Fibroblast of lung (primary cell): ENCODE measurements at regions not wholly inside any gene's neighbourhood (a gene's known extent, or its start where the extent isn't known, plus 50 kb on each side); places are given as distances from the start of the nearest gene placed in this dataset.

ENCODE experiments used
- DNase-seq, 2 donors: peaks; one replicate each; pipeline versions ENCODE4 v3.0.0 to v3.0.0-alpha.2; 2010; ENCODE audit warnings: low read depth in 2 of 2
- H2AFZ ChIP-seq: 2 replicates; pipeline ENCODE4 v1.5.1; 2012; ENCODE audit warnings: low read length, control low read depth, inconsistent platforms
- H3K27ac ChIP-seq: 2 replicates; pipeline ENCODE4 v1.5.1; 2011; ENCODE audit warnings: low read length, control low read depth; ENCODE audit not compliant: insufficient read depth
- H3K27me3 ChIP-seq: 2 replicates; pipeline ENCODE4 v1.5.1; 2011; ENCODE audit warnings: mild to moderate bottlenecking, low read length; ENCODE audit not compliant: control insufficient read depth, insufficient read depth
- H3K36me3 ChIP-seq: 2 replicates; pipeline ENCODE4 v1.5.1; 2011; ENCODE audit warnings: low read length; ENCODE audit not compliant: control insufficient read depth, insufficient read depth
- H3K4me1 ChIP-seq: 2 replicates; pipeline ENCODE4 v1.5.1; 2011; ENCODE audit warnings: low read length; ENCODE audit not compliant: control insufficient read depth, insufficient read depth; ENCODE audit errors: extremely low read depth
- H3K4me2 ChIP-seq: 2 replicates; pipeline ENCODE4 v1.5.1; 2011; ENCODE audit warnings: low read length, control low read depth; ENCODE audit not compliant: insufficient read depth; ENCODE audit errors: extremely low read depth
- H3K4me3 ChIP-seq, 4 experiments: fragments of 200-600 bp in 1 of 4; sonication (generic) in 1 of 4; replicated peaks in 1 of 4; 2 replicates each; pipeline ENCODE4 v1.5.1; 2011 to 2016; ENCODE audit warnings: low read length in 4 of 4, low read depth in 3 of 4, mild to moderate bottlenecking in 3 of 4, control low read depth in 2 of 4, inconsistent platforms in 1 of 4, mixed read lengths in 1 of 4; ENCODE audit not compliant: insufficient read depth in 1 of 4; ENCODE audit errors: control extremely low read depth in 1 of 4
- H3K79me2 ChIP-seq: 2 replicates; pipeline ENCODE4 v1.5.1; 2012; ENCODE audit warnings: mild to moderate bottlenecking, low read length, inconsistent platforms; ENCODE audit not compliant: control insufficient read depth, insufficient read depth
- H3K9ac ChIP-seq: 2 replicates; pipeline ENCODE4 v1.5.1; 2011; ENCODE audit warnings: mild to moderate bottlenecking, low read length, control low read depth; ENCODE audit not compliant: insufficient read depth
- H3K9me3 ChIP-seq: 2 replicates; pipeline ENCODE4 v1.5.1; 2012; ENCODE audit warnings: low read depth, low read length; ENCODE audit not compliant: control insufficient read depth, insufficient read depth
- H4K20me1 ChIP-seq: 2 replicates; pipeline ENCODE4 v1.5.1; 2011; ENCODE audit warnings: low read length; ENCODE audit not compliant: control insufficient read depth, insufficient read depth; ENCODE audit errors: extremely low read depth
- CTCF ChIP-seq, 2 donors: IDR thresholded peaks in 1 of 2; conservative IDR thresholded peaks in 1 of 2; 1 replicate in 1 of 2; 2 replicates in 1 of 2; pipeline ENCODE4 v1.5.1; 2011 to 2012; ENCODE audit warnings: low read length in 2 of 2, control low read depth in 1 of 2, inconsistent platforms in 1 of 2, low read depth in 1 of 2, mild to moderate bottlenecking in 1 of 2
- EZH2 ChIP-seq: IDR thresholded peaks from 2 replicates; pipeline ENCODE4 v1.5.1; 2012; ENCODE audit warnings: low read length, control low read depth, mild to moderate bottlenecking; ENCODE audit errors: missing control alignments

DNA sequence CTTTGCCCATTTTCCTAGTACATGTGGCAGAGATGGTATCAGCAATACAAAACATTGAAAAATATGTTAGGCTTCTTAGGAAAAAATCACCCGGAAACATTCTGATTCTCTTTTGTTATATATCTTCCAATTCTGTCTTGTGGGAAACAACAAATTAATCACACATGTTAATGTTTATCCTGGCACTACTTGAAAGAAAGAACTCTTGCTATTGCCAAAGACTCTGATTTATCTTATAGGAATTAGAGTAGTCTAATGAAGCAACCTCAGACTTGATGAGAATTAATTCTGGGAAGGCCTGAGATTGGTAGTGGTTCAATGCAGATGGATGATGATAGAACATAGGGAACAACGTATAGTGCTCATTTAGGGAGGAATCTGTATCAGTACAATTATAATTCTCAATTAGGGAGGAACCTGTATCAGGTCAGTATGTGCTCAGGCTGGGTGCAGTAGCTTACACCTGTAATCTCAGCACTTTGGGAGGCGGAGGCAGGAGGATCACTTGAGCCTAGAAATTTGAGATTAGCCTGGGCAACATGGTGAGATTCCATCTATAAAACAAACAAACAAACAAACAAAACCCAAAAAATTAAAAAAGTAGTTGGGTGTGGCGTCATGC is 50.7 kb downstream of the TAS2R16 start:
- no peaks in the 10 kb centered on the region for H3K79me2 ChIP-seq
- no peaks in the 10 kb centered on the region for H3K9me3 ChIP-seq
- H3K4me2 ChIP-seq = no peak overlapping the region
- H3K36me3 ChIP-seq = no peaks in the 10 kb centered on the region
- H4K20me1 ChIP-seq = no peaks in the 10 kb centered on the region
- no peak overlapping the region for H3K4me3 ChIP-seq
- TF ChIP-seq CTCF (conservative IDR thresholded peaks at IDR 0.05 in 1 of 2, IDR thresholded peaks at IDR 0.05 in 1 of 2; ENCODE audit: low read depth in 1 of 2, low read length in 2 of 2) (no peak), EZH2 (no peak)
- H3K27ac ChIP-seq = no peak overlapping the region
- no peak overlapping the region for H2AFZ ChIP-seq
- peak in 1 of 2 donors; percentile 63 for DNase-seq
- no peak overlapping the region for H3K9ac ChIP-seq
- H3K4me1 ChIP-seq = no peaks in the 10 kb centered on the region
- H3K27me3 ChIP-seq = no peaks in the 10 kb centered on the region

DNA sequence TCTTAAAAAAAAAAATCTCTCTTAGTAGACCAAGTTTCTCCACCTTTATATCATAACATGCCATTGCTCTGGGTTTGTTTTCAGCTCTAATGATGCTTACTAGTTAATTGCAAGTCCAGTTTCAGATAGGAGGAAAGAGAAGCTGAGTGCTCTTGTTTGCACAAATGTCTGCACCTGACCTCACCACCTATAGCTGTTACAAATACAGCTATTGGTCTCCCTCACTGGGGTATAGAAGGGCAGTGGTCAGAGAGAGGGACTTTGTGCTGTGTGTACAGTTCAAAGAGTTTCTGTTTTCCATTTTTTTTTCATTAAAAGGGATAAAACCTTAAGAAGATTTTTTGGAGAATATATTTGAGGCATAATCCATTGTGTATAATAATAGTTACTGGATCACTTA is 52.7 kb downstream of the TAS2R16 start:
- no peak overlapping the region for H3K4me3 ChIP-seq
- no peaks in the 10 kb centered on the region for H3K27me3 ChIP-seq
- no peaks in the 10 kb centered on the region for H3K9me3 ChIP-seq
- no peak overlapping the region for H2AFZ ChIP-seq
- no peaks in the 10 kb centered on the region for H3K4me1 ChIP-seq
- no peaks in the 10 kb centered on the region for H3K79me2 ChIP-seq
- no peak overlapping the region for H3K9ac ChIP-seq
- no peak for TF ChIP-seq CTCF (conservative IDR thresholded peaks at IDR 0.05 in 1 of 2, IDR thresholded peaks at IDR 0.05 in 1 of 2; ENCODE audit: low read depth in 1 of 2, low read length in 2 of 2)
- TF ChIP-seq EZH2 = no peak
- no peaks in the 10 kb centered on the region for H4K20me1 ChIP-seq
- DNase-seq = no peak
- no peak overlapping the region for H3K4me2 ChIP-seq
- no peaks in the 10 kb centered on the region for H3K36me3 ChIP-seq
- H3K27ac ChIP-seq = no peak overlapping the region

- Histone ChIP-seq H3K27me3 (no peaks in the 10 kb centered on the region), H3K36me3 (no peaks in the 10 kb centered on the region), H2AFZ (no peak overlapping the region), H3K4me2 (no peak overlapping the region), H3K79me2 (no peaks in the 10 kb centered on the region), H4K20me1 (no peaks in the 10 kb centered on the region), H3K4me1 (no peaks in the 10 kb centered on the region), H3K4me3 (no peak overlapping the region), H3K27ac (no peak overlapping the region), H3K9ac (no peak overlapping the region), H3K9me3 (no peaks in the 10 kb centered on the region)
- TF ChIP-seq EZH2 (no peak), CTCF (conservative IDR thresholded peaks at IDR 0.05 in 1 of 2, IDR thresholded peaks at IDR 0.05 in 1 of 2; ENCODE audit: low read depth in 1 of 2, low read length in 2 of 2) (no peak)
- DNase-seq = no peak
These were observed 53.4 kb downstream of the TAS2R16 start for GRCh38 chr7:122942059-122942458.
